ENCODE measurements at regions not wholly inside any gene's neighbourhood (a gene's known extent, or its start where the extent isn't known, plus 50 kb on each side); places are given as distances from the start of the nearest gene placed in this dataset.
"Not testable (repeated sequence)": the region's sequence is repeated elsewhere in the genome, so short reads cannot be mapped to it uniquely, and the experiment has no call there.

DNA sequence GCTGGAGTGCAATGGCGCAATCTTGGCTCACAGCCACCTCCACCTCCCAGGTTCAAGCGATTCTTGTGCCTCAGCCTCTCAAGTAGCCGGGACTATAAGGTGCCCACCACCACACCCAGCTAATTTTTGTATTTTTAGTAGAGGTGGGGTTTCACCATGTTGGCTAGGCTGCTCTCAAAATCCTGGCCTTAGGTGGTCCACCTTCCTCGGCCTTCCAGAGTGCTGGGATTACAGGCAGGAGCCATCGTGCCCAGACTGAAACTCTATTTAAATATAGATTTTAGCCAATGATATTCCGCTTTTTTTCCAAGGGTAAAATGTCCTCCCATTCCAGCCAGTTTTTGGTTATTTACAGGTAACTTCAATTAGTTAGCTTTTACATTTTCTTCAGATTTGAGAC lies 79.4 kb upstream of the TPTE start:
- peaks cover 13% of the 10 kb centered on the region for H3K9me3 ChIP-seq (ENCODE audit: control insufficient read depth, insufficient read depth, low read length)
- H3K27ac ChIP-seq (ENCODE audit: low read depth, low read length); H3K4me1 ChIP-seq (ENCODE audit: control insufficient read depth, insufficient read depth, low read length); DNase-seq (ENCODE audit: low read depth in 4 of 6, low spot score in 6 of 6); H3K27me3 ChIP-seq (ENCODE audit: control insufficient read depth, insufficient read depth, low read length); H3K36me3 ChIP-seq (ENCODE audit: control insufficient read depth, insufficient read depth, low read length); H3K4me3 ChIP-seq (ENCODE audit: low read depth, low read length): not testable (repeated sequence)
- WGBS (ENCODE audit: insufficient coverage): 100% methylated on average over 1 of the region's 6 CpGs

DNA sequence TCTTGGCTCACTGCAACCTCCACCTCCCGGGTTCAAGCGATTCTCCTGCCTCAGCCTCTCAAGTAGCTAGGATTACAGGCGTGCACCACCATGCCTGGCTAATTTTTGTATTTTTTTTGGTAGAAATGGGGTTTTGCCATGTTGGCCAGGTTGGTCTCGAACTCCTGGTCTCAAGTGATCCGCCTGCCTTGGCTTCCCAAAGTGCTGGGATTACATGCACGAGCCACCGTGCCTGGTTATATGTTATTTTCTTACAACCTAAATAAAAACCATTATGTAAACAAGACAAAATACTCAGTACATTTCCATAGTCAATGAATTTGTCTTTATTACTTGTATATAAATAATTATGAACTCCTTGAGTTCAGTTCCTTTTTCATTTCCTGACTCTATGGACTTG lies 75.7 kb upstream of the TPTE start:
- H3K27ac ChIP-seq (ENCODE audit: low read depth, low read length); H3K9me3 ChIP-seq (ENCODE audit: control insufficient read depth, insufficient read depth, low read length); DNase-seq (ENCODE audit: low read depth in 4 of 6, low spot score in 6 of 6); H3K4me3 ChIP-seq (ENCODE audit: low read depth, low read length); H3K27me3 ChIP-seq (ENCODE audit: control insufficient read depth, insufficient read depth, low read length); H3K4me1 ChIP-seq (ENCODE audit: control insufficient read depth, insufficient read depth, low read length); H3K36me3 ChIP-seq (ENCODE audit: control insufficient read depth, insufficient read depth, low read length): not testable (repeated sequence)
- 36% methylated on average over 2 of the region's 7 CpGs for WGBS (ENCODE audit: insufficient coverage)

DNA sequence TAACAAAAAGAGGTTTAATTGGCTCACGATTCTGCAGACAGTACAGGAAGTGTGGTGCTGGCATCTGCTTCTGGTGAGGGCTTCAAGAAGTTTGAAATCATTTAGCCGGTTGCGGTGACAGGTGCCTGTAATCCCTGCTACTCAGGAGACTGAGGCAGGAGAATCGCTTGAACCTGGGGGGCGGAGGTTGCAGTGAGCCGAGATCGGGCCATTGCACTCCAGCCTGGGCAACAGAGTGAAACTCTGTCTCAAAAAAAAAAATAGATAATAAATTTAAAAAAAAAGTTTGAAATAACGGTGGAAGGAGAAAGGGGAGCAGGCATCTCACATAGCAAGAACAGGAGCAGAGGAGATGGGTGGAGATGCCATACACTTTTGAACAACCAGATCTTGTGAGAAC lies 71.9 kb upstream of the TPTE start:
- not testable (repeated sequence) for H3K27me3 ChIP-seq (ENCODE audit: control insufficient read depth, insufficient read depth, low read length); H3K27ac ChIP-seq (ENCODE audit: low read depth, low read length); H3K4me1 ChIP-seq (ENCODE audit: control insufficient read depth, insufficient read depth, low read length); H3K4me3 ChIP-seq (ENCODE audit: low read depth, low read length); H3K9me3 ChIP-seq (ENCODE audit: control insufficient read depth, insufficient read depth, low read length); H3K36me3 ChIP-seq (ENCODE audit: control insufficient read depth, insufficient read depth, low read length); DNase-seq (ENCODE audit: low read depth in 4 of 6, low spot score in 6 of 6)
- 56% methylated on average over 4 of the region's 8 CpGs for WGBS (ENCODE audit: insufficient coverage)

DNA sequence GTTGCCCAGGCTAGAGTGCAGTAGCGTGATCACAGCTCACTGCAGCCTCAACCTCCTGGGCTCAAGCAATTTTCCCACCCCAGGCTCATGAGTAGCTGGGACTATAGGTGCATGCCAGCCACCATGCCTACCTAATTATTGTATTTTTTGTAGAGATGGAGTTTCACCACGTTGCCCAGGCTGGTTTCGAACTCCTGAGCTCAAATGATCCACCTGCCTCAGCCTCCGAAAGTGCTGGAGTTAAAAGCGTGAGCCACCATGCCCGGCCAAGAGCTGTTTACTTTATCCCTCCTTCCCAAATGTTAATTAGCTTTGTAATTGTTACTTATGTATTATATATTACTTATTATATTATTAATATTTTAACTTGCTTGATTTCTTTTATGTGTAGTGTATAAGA lies 70.1 kb upstream of the TPTE start:
- not testable (repeated sequence) for H3K27ac ChIP-seq (ENCODE audit: low read depth, low read length); H3K4me3 ChIP-seq (ENCODE audit: low read depth, low read length); H3K9me3 ChIP-seq (ENCODE audit: control insufficient read depth, insufficient read depth, low read length); H3K27me3 ChIP-seq (ENCODE audit: control insufficient read depth, insufficient read depth, low read length); H3K36me3 ChIP-seq (ENCODE audit: control insufficient read depth, insufficient read depth, low read length); DNase-seq (ENCODE audit: low read depth in 4 of 6, low spot score in 6 of 6); H3K4me1 ChIP-seq (ENCODE audit: control insufficient read depth, insufficient read depth, low read length)
- 49% methylated on average over 3 of the region's 6 CpGs for WGBS (ENCODE audit: insufficient coverage)

DNA sequence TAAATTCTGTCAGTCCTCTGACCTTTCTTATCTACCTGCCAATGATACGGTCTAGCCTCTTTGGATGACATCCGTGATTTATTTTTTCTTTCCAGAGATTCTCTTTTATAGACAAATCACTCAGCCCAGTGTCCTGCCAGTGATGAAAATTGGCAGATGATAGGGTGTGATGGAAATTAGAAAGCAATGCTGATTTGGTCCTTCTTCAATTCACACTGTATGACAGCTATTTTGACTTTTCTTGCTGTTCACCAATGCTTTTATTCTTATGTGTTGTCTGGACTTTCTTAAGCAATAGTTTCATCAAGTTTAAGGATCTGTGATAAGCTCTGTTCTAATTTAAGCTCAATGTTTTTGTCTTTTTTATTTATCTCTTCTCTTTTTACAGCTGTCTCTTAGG lies 63.6 kb upstream of the TPTE start:
- H3K27ac ChIP-seq (ENCODE audit: low read depth, low read length); H3K4me1 ChIP-seq (ENCODE audit: control insufficient read depth, insufficient read depth, low read length); H3K27me3 ChIP-seq (ENCODE audit: control insufficient read depth, insufficient read depth, low read length); DNase-seq (ENCODE audit: low read depth in 4 of 6, low spot score in 6 of 6); H3K36me3 ChIP-seq (ENCODE audit: control insufficient read depth, insufficient read depth, low read length); H3K4me3 ChIP-seq (ENCODE audit: low read depth, low read length): not testable (repeated sequence)
- WGBS (ENCODE audit: insufficient coverage): 21% methylated on average over 2 of the region's 2 CpGs
- peaks cover 12% of the 10 kb centered on the region for H3K9me3 ChIP-seq (ENCODE audit: control insufficient read depth, insufficient read depth, low read length)

DNA sequence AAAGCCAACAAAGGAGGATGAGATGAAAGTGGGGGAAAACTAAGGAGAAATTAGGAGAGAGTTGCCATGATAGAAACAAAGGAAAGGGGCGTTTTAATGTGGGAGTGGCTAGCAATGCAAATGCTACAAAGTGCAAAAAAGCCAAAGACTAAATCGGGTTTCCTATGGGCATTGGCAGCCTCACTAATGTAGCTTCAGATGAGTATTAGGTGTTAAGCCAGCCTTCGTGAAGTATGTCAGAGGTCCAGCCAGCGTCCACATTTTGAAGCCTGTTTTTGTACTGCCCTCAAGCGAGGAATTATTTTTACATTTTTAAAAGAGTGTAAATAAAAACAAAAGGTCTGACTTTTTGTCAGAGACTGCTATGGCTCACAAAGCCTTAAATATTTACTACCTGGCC lies 60.4 kb upstream of the TPTE start:
- H3K36me3 ChIP-seq (ENCODE audit: control insufficient read depth, insufficient read depth, low read length); H3K4me1 ChIP-seq (ENCODE audit: control insufficient read depth, insufficient read depth, low read length); H3K27ac ChIP-seq (ENCODE audit: low read depth, low read length); H3K27me3 ChIP-seq (ENCODE audit: control insufficient read depth, insufficient read depth, low read length); DNase-seq (ENCODE audit: low read depth in 4 of 6, low spot score in 6 of 6); H3K4me3 ChIP-seq (ENCODE audit: low read depth, low read length): not testable (repeated sequence)
- peaks cover 25% of the 10 kb centered on the region for H3K9me3 ChIP-seq (ENCODE audit: control insufficient read depth, insufficient read depth, low read length)
- WGBS (ENCODE audit: insufficient coverage): 35% methylated on average over 3 of the region's 5 CpGs

DNA sequence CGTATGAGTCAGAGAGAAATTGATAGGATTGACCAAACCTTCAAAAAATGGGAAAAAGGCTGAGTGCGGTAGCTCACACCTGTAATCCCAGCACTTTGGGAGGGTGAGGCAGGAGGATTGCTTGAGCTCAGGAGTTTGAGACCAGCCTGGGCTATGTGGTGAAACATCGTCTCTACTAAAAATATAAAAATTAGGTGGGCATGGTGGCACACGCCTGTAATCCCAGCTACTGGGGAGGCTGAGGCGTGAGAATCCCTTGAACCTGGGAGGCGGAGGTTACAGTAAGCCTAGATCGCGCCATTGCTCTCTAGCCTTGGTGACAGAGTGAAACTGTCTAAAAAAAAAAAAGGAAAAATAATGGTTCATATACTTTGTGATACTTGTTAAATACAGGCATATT lies 59.9 kb upstream of the TPTE start:
- 58% methylated on average over 8 of the region's 8 CpGs for WGBS (ENCODE audit: insufficient coverage)
- not testable (repeated sequence) for H3K27ac ChIP-seq (ENCODE audit: low read depth, low read length); H3K4me1 ChIP-seq (ENCODE audit: control insufficient read depth, insufficient read depth, low read length); H3K27me3 ChIP-seq (ENCODE audit: control insufficient read depth, insufficient read depth, low read length); H3K4me3 ChIP-seq (ENCODE audit: low read depth, low read length); H3K36me3 ChIP-seq (ENCODE audit: control insufficient read depth, insufficient read depth, low read length); DNase-seq (ENCODE audit: low read depth in 4 of 6, low spot score in 6 of 6)
- peaks cover 25% of the 10 kb centered on the region for H3K9me3 ChIP-seq (ENCODE audit: control insufficient read depth, insufficient read depth, low read length)

DNA sequence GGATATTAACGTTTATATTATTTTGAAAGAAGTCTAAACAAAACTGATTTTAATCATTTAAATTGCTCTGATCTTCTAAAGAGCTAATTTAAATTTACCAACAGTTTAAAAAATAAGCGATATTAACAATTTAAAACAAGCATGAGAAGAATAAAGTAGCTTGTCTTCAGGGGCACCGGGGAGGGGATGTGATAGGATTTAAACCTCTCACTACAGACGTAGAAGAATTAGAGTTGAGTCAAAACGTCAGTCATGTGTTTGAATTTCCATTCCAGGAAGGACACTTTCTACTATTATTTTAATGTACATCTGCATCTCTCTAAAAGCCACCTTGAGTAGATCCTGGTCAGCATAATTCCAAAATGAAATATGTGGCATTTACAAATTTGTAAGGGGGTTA lies 58.2 kb upstream of the TPTE start:
- H3K27me3 ChIP-seq (ENCODE audit: control insufficient read depth, insufficient read depth, low read length): no peaks in the 10 kb centered on the region
- no peak overlapping the region for H3K4me3 ChIP-seq (ENCODE audit: low read depth, low read length)
- H3K4me1 ChIP-seq (ENCODE audit: control insufficient read depth, insufficient read depth, low read length): no peaks in the 10 kb centered on the region
- no peak for DNase-seq (ENCODE audit: low read depth in 4 of 6, low spot score in 6 of 6)
- no peak overlapping the region for H3K27ac ChIP-seq (ENCODE audit: low read depth, low read length)
- no peaks in the 10 kb centered on the region for H3K36me3 ChIP-seq (ENCODE audit: control insufficient read depth, insufficient read depth, low read length)
- peaks cover 25% of the 10 kb centered on the region for H3K9me3 ChIP-seq (ENCODE audit: control insufficient read depth, insufficient read depth, low read length)
- 57% methylated on average over 1 of the region's 5 CpGs for WGBS (ENCODE audit: insufficient coverage)

DNA sequence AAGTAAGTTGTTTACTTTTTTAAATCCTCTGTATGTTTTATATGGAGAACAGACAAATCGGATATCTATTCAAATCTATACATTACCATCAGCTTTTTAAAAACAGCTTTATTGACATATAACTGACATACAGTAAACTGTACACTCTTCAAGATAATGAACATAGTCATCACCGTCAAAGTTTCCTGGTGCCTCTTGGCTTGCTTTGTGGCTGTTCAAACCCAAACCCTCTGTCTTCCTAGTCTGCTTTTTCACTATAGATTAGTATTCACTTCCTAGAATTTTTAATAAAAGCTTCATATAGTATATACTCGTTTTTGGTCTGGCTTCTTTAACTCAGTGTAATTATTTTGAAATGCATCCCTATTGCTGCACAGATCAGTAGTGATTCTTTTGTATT lies 56.4 kb upstream of the TPTE start:
- H3K27me3 ChIP-seq (ENCODE audit: control insufficient read depth, insufficient read depth, low read length): no peaks in the 10 kb centered on the region

DNA sequence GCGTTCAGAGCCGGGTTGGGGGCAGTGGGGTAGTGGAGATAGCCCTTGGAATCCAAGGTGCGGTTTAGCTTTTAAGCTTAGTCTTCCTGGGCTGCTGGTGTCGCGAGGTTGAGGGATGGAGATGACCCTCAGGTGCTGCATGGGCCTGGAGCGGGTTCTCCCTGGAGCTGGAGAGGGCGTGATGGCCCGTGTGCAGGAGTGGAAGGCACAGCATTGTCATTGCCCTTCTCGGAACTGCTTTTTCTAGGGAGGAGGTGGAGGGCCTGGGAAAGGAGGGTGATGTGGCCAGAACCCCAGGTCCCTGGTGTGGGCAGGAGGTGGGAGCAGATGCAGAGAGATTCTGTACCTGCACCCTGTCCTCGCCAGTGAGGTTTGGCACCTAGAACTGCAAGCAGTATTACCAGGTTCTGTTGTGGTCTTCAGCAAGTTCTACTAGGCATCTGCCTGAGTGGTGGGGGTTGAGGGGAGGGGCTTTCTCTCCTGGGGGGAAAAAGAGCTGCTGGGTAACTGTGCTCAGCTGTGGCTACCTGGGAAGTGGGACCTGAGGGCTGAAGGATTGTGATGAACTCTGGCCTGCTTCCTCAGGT lies 55.8 kb upstream of the TPTE start:
- peaks cover 21% of the 10 kb centered on the region for H3K9me3 ChIP-seq (ENCODE audit: control insufficient read depth, insufficient read depth, low read length)
- not testable (repeated sequence) for H3K27ac ChIP-seq (ENCODE audit: low read depth, low read length); H3K4me3 ChIP-seq (ENCODE audit: low read depth, low read length); H3K27me3 ChIP-seq (ENCODE audit: control insufficient read depth, insufficient read depth, low read length); H3K36me3 ChIP-seq (ENCODE audit: control insufficient read depth, insufficient read depth, low read length); H3K4me1 ChIP-seq (ENCODE audit: control insufficient read depth, insufficient read depth, low read length); DNase-seq (ENCODE audit: low read depth in 4 of 6, low spot score in 6 of 6)
- WGBS (ENCODE audit: insufficient coverage): 53% methylated on average over 10 of the region's 10 CpGs

More for the DNA sequence above, 56.4 kb upstream of the TPTE start:
- H3K9me3 ChIP-seq (ENCODE audit: control insufficient read depth, insufficient read depth, low read length): peaks cover 23% of the 10 kb centered on the region
- DNase-seq (ENCODE audit: low read depth in 4 of 6, low spot score in 6 of 6): no peak
- no peaks in the 10 kb centered on the region for H3K36me3 ChIP-seq (ENCODE audit: control insufficient read depth, insufficient read depth, low read length)
- H3K4me3 ChIP-seq (ENCODE audit: low read depth, low read length): no peak overlapping the region
- H3K27ac ChIP-seq (ENCODE audit: low read depth, low read length): no peak overlapping the region
- H3K4me1 ChIP-seq (ENCODE audit: control insufficient read depth, insufficient read depth, low read length): no peaks in the 10 kb centered on the region
- 47% methylated on average over 2 of the region's 3 CpGs for WGBS (ENCODE audit: insufficient coverage)
